ENCODE measurements at regions not wholly inside any gene's neighbourhood (a gene's known extent, or its start where the extent isn't known, plus 50 kb on each side); places are given as distances from the start of the nearest gene placed in this dataset.

DNA sequence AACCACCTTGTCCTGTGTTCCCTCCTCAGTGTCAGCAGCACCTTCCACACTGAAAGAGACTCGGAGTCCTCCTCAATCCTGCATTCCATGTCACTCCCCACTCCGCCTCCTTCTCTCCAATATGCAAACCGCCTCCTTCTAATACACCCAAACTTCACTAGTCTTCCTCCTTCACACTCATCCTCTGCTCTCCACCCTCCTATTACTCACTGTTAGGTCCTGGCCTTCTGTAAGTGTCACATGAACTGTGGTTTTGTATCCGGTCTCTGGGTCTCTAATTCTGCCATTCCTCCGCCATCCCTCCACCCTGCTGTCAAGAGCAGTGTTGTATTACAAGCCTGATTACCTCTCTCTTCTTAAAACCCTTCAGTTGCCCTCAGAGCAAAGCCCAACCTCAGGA lies 200.5 kb upstream of the CDYL start:
- 86 to 94% methylated on average over 5 of the region's 5 CpGs for WGBS, 2 experiments (ENCODE audit: insufficient coverage in 1 of 2, insufficient read length in 1 of 2)
- Histone ChIP-seq H3K4me1 (ENCODE audit: control insufficient read depth, insufficient read depth, low read length) (no peaks in the 10 kb centered on the region), H3K9ac (ENCODE audit: extremely low read depth, low read length, poor library complexity, severe bottlenecking) (no peak overlapping the region), H3K27me3 (ENCODE audit: control insufficient read depth, insufficient read depth, low read length, poor library complexity, severe bottlenecking) (no peaks in the 10 kb centered on the region), H3K4me3 (ENCODE audit: low read length) (no peak overlapping the region), H3K9me3 (ENCODE audit: control insufficient read depth, low read length) (peaks cover 10% of the 10 kb centered on the region), H3K27ac (ENCODE audit: low read depth, low read length) (no peak overlapping the region), H3K36me3 (ENCODE audit: control insufficient read depth, insufficient read depth, low read length) (no peaks in the 10 kb centered on the region)
- peaks cover 2% of the 10 kb centered on the region for H3K27me3 Mint-ChIP-seq (ENCODE audit: insufficient read depth)
- no peaks in the 10 kb centered on the region for H3K36me3 Mint-ChIP-seq (ENCODE audit: low read depth)
- no peak overlapping the region for H3K27ac Mint-ChIP-seq
- no peak overlapping the region for H3K4me3 Mint-ChIP-seq
- TF ChIP-seq, protein P1, sequence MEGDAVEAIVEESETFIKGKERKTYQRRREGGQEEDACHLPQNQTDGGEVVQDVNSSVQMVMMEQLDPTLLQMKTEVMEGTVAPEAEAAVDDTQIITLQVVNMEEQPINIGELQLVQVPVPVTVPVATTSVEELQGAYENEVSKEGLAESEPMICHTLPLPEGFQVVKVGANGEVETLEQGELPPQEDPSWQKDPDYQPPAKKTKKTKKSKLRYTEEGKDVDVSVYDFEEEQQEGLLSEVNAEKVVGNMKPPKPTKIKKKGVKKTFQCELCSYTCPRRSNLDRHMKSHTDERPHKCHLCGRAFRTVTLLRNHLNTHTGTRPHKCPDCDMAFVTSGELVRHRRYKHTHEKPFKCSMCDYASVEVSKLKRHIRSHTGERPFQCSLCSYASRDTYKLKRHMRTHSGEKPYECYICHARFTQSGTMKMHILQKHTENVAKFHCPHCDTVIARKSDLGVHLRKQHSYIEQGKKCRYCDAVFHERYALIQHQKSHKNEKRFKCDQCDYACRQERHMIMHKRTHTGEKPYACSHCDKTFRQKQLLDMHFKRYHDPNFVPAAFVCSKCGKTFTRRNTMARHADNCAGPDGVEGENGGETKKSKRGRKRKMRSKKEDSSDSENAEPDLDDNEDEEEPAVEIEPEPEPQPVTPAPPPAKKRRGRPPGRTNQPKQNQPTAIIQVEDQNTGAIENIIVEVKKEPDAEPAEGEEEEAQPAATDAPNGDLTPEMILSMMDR (conservative IDR thresholded peaks at IDR 0.05) = no peak
- DNase-seq = no peak
- H3K9me3 Mint-ChIP-seq = peaks cover 8% of the 10 kb centered on the region
- peaks cover 5% of the 10 kb centered on the region for H3K4me1 Mint-ChIP-seq

DNA sequence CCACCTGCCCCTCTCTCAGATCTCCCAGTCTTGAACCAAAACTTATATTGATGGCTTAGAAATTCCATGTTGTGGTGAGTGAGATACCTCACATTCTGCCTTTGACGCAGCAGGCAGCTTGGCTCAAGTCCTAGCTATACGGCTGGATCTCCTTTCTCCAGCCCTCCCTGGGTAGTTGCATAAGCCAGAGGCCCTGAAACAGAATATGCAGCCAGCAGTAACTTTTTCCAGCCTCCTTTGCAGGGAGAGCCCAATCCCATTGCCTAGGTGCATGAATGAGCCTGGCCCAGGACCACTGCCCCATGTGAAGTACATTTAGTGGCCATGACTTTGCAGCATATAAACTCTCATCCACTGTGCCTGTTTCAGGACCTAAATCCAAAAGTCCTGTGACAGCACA lies 202.2 kb upstream of the CDYL start:
- H3K27me3 ChIP-seq (ENCODE audit: control insufficient read depth, insufficient read depth, low read length, poor library complexity, severe bottlenecking) = no peaks in the 10 kb centered on the region
- no peak overlapping the region for H3K27ac ChIP-seq (ENCODE audit: low read depth, low read length)
- Mint-ChIP-seq H3K27ac (no peak overlapping the region), H3K4me1 (no peaks in the 10 kb centered on the region), H3K36me3 (ENCODE audit: low read depth) (no peaks in the 10 kb centered on the region), H3K4me3 (no peak overlapping the region), H3K9me3 (peaks cover 12% of the 10 kb centered on the region), H3K27me3 (ENCODE audit: insufficient read depth) (peaks cover 2% of the 10 kb centered on the region)
- WGBS, 2 experiments (ENCODE audit: insufficient coverage in 1 of 2, insufficient read length in 1 of 2) = 86% methylated on average over 2 of the region's 2 CpGs; no CpG with 5 or more reads in 1 of the 2 experiments
- DNase-seq = no peak
- no peak overlapping the region for H3K4me3 ChIP-seq (ENCODE audit: low read length)
- peaks cover 13% of the 10 kb centered on the region for H3K9me3 ChIP-seq (ENCODE audit: control insufficient read depth, low read length)
- no peaks in the 10 kb centered on the region for H3K36me3 ChIP-seq (ENCODE audit: control insufficient read depth, insufficient read depth, low read length)
- no peak overlapping the region for H3K9ac ChIP-seq (ENCODE audit: extremely low read depth, low read length, poor library complexity, severe bottlenecking)
- no peaks in the 10 kb centered on the region for H3K4me1 ChIP-seq (ENCODE audit: control insufficient read depth, insufficient read depth, low read length)
- TF ChIP-seq, protein P1 (conservative IDR thresholded peaks at IDR 0.05) = no peak

DNA sequence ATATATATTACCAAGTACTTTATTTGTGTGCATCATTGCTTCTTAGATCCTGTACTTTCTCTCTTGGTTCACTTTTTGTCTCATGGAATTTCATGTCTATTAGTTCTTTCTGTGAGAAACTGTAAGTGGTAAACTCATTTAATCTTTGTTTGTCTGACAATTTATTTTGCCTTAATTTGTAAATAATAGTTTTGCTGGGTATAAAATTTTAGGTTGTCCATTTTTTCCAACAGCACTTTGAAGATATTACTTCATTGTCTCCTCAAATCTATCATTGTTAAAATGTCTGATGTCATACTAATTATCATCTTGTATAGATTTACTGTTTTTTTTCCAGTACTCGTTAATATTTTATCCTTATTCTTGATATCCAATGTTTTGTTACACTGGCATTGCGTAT lies 205.2 kb upstream of the CDYL start:
- H3K9ac ChIP-seq (ENCODE audit: extremely low read depth, low read length, poor library complexity, severe bottlenecking) = no peak overlapping the region
- no peaks in the 10 kb centered on the region for H3K4me1 ChIP-seq (ENCODE audit: control insufficient read depth, insufficient read depth, low read length)
- H3K9me3 ChIP-seq (ENCODE audit: control insufficient read depth, low read length) = peaks cover 13% of the 10 kb centered on the region
- peaks cover 12% of the 10 kb centered on the region for H3K9me3 Mint-ChIP-seq
- 76% methylated on average over 2 of the region's 2 CpGs; no CpG with 5 or more reads in 1 of the 2 experiments for WGBS, 2 experiments (ENCODE audit: insufficient coverage in 1 of 2, insufficient read length in 1 of 2)
- H3K4me3 ChIP-seq (ENCODE audit: low read length) = no peak overlapping the region
- H3K4me1 Mint-ChIP-seq = no peaks in the 10 kb centered on the region
- DNase-seq = no peak
- TF ChIP-seq, protein P1 (conservative IDR thresholded peaks at IDR 0.05) = no peak
- H3K27ac Mint-ChIP-seq = no peak overlapping the region
- no peaks in the 10 kb centered on the region for H3K27me3 Mint-ChIP-seq (ENCODE audit: insufficient read depth)
- H3K27ac ChIP-seq (ENCODE audit: low read depth, low read length) = no peak overlapping the region
- no peaks in the 10 kb centered on the region for H3K27me3 ChIP-seq (ENCODE audit: control insufficient read depth, insufficient read depth, low read length, poor library complexity, severe bottlenecking)
- no peaks in the 10 kb centered on the region for H3K36me3 Mint-ChIP-seq (ENCODE audit: low read depth)
- no peaks in the 10 kb centered on the region for H3K36me3 ChIP-seq (ENCODE audit: control insufficient read depth, insufficient read depth, low read length)
- no peak overlapping the region for H3K4me3 Mint-ChIP-seq

Data from endodermal cell (in vitro differentiated cells).